GM04503 (cell line): ENCODE measurements at regions not wholly inside any gene's neighbourhood (a gene's known extent, or its start where the extent isn't known, plus 50 kb on each side); places are given as distances from the start of the nearest gene placed in this dataset.

Experiments
- DNase-seq: peaks from one replicate; pipeline ENCODE4 v3.0.0-alpha.2; 2012; ENCODE audit warnings: low read depth

- DNase-seq, result no peak
Measured at GRCh38 chr4:52288212-52288855, 237.2 kb downstream of the SPATA18 start.

DNA sequence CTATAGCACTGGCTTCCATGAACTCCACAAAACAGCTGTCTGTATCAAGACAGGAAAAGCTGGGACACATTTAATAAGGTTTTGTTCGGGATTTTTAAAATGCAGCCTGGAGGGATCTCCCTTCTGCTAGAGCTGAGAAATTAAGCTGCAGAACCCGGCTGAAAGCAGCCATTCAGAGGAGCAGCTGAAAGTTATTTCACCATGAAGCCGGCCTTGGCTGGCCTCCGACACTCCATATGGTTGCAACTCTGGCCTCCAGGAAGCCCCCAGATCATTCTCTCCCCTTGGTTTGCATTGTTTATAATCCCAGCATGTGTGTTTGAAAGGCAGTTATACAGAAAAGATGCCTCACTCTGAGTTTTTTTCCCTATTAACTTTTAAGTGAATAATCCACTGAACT is 239.4 kb downstream of the SPATA18 start:
- no peak for DNase-seq

- no peak for DNase-seq
Measured at GRCh38 chr4:52292245-52292644, 241.1 kb downstream of the SPATA18 start.

GRCh38 chr4:52296341-52296740 is 245.2 kb downstream of the SPATA18 start:
- DNase-seq, result no peak

- no peak for DNase-seq
Measured at GRCh38 chr4:52298444-52298843, 247.3 kb downstream of the SPATA18 start.

DNA sequence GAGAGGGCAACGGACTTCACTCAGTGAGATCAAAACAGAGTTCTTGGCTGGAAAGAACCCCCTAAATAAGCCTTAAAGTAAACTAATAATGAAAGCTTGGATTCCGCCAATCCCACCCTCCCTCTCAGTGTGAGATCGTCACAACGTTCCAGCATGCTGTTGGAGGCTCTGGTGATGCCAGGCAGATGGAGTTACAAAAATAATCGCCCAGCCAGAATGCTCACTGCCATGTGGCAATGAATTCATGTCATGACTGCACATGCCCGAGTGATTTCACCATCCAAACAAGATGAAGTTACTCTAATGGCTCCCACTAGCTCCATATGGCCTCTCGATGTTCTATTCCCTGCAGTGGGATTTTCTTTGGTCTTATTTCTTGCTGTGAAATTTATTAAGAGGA is 248.0 kb downstream of the SPATA18 start:
- DNase-seq, result no peak

DNA sequence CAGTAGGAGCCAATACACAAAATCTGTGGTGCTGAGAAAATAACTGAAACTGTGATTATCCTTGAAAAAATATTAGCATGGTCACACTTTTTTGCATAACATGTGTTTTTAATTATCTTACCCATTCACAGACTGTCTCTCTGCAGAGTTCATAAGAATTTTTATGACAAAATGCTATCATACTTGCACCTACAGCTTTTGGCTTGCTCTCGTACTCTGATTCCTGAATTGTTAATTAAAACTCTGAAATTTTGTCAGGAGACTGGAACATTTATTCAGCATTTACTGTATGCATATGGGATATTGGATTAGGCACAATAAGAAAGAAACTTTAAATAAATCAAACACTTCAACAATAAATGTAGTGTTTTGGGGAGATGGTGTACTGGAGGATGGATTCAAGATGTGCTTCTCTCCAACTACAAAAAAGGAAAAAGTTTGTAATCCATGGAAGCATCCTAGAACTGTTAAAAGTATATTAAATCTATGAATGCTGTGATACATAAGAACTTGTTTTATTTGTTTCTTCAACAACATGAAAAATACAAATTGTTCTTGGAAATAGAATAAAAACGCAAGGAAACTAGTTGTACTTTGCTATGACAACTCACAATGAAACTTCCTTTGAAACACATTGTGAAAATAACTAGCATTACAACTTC is 260.5 kb downstream of the SPATA18 start:
- DNase-seq, result no peak

GRCh38 chr4:52312722-52313121 is 261.6 kb downstream of the SPATA18 start:
- no peak for DNase-seq

DNA sequence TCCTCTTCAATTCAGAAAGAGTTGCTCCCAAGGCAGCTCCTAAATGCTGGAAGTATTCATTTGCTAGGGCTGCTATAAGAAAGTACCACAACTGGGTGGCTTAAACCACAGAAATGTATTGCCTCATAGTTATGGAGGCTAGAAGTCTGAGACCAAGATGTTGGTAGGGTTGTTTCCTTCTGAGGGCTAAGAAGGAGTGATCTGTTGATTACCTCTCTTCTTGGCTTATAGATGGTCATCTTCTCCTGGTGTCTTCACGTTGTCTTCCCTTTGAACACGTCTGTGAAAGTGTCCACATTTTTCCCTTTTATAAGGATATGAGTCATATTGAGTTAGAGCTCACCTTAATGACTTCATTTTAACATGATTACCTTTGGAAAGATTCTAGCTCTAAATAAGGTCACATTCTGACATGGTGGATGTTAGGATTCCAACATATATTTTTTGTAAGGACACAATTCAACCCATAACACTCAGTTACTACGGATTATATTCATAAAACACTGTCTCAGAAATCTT is 266.3 kb downstream of the SPATA18 start:
- DNase-seq, result no peak

GRCh38 chr4:52317981-52318380 is 266.9 kb downstream of the SPATA18 start:
- no peak for DNase-seq

GRCh38 chr4:52329894-52330293 is 278.8 kb downstream of the SPATA18 start:
- DNase-seq, result no peak

GRCh38 chr4:52343595-52343994 is 292.5 kb downstream of the SPATA18 start:
- no peak for DNase-seq

DNA sequence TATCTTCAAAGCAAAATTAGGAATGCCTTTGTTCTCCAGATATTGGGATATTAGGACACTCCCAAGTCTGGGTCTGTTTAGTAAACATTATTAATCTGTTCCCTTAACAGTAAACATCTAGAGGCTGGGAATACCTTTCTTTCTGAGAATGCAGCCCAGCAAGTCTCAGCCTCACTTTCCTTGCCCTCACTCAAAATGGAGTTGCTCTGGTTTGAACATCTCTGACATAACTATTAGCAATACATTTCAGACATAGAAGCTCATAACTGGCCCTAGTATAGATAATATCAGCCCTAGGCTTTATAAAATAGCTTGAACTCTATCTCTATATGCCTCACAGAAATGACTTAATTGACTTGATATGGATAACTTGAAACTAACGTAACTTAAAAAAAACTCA is 299.8 kb downstream of the SPATA18 start:
- DNase-seq, result no peak

- DNase-seq, result no peak
Measured at GRCh38 chr4:52358366-52358765, 300.7 kb downstream of the USP46 start.

DNA sequence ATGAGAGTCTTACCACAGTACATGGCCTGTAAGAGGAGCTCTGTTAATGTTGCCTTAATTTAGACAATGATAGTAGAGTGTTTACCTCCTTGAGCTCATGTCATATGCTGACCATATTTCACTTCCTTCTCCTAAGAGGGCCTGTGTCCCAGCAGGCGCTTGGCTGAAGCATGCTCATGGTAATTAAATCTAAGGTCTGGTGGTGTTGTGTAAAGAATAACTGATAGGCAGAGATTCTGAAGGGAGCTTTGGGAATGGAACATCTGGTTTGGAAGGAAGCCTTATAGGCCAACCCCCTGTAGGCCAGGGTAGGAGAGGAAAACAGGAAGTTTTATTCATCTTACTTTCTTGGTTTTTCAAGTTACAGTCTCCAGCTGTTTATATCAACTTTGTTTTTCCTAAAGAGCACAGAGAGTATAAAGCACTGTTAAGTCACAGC is 300.2 kb downstream of the USP46 start:
- DNase-seq, result no peak

DNA sequence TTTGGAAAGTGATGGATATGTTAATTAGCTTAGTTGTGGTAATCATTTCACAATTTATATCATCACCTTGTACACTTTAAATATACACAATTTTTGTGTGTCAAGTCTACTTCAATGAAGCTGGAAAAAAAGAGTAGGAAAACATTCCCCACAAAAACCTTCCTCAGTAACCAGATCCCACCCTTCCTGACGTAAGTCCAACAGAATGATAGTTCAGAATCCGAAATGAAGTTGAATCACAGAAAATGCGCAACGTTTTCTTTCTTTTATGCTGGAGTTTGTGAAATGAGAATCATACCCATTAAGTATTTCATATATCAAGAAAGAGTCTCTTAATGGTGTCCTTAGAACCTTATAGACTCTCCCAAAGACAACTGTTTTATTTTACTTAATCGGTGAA is 292.9 kb downstream of the USP46 start:
- no peak for DNase-seq

DNA sequence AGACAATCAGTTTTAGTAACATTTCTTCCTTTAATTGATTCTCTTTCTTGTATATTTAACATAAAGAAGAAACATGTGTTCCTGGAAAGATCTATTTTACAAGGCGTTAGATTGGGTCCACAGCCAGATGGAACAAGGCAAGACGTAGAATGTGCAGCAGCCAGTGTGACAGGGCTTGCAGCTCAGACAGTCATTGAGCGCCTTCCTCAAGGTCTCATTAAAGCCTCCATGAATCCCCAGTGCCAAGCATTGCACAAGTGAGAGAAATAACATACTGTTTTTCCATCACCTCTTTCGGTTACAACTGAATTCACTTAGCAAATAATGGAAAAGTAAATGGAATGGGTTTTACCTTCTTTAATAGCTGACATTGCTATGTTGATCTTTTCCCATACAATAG is 292.5 kb downstream of the USP46 start:
- DNase-seq, result no peak

DNA sequence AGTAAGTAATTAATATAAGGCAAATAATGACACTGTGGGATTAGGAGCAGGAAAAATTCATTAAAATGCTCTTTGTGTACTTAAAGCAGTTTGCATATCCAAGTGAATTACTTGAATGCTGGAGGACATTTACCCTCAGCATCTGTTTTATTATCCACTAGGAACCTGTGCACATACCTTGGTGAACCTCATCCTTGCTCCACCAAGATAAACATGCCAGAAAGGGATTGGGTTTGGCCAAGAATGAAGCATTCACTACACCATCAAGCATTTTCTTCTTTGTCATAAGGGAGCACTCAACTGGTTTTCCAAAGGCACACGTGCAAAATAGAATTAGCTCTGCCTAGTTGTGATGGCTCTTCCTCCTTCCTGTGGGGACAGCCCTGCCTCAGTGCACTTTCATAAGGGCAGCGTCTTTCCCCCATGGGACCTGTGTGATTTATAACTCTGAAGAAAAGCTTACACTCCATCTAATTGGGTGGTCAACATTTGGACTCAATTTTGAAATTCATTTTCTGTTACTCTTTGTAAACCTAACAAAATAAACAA is 291.7 kb downstream of the USP46 start:
- no peak for DNase-seq

- no peak for DNase-seq
Measured at GRCh38 chr4:52368895-52369294, 290.2 kb downstream of the USP46 start.

GRCh38 chr4:52369649-52370048 is 289.5 kb downstream of the USP46 start:
- no peak for DNase-seq

DNA sequence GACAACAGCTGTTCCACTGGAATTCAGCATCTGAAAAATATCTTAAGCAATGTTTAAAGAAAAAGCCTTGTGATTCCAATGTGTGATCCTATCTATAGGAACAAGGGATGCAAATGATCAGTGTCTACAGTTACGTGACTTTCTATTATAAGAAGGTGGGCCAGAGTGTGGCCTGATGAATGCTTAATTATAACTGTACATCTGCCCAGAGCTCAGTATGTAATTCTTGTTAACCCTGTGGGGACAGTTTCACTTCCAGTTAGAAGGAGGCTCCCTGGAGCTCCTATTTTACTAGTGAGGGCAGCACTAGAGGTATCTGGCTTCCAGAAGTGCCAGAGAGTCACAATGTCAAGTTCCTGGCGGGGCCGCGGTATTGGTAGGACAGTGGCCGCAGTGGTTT is 288.5 kb downstream of the USP46 start:
- DNase-seq, result no peak

GRCh38 chr4:52371841-52372240 is 287.3 kb downstream of the USP46 start:
- no peak for DNase-seq

DNA sequence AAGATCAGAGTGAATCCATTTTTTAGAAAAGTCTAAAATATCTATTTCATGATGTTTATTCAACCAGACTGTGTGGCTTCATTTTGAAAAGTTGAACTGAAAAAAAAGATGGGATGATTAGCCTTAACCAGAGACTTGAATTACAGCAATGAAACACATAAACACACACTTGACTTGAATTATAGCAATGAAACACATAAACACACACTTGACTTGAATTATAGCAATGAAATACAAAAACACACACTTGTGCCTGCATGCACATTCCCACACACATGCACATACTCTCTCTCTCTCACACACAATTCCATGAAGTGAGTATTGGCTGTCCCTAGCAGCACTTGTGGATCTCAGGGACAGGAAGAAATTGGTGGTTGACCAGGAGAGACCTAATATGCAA is 286.8 kb downstream of the USP46 start:
- no peak for DNase-seq

DNA sequence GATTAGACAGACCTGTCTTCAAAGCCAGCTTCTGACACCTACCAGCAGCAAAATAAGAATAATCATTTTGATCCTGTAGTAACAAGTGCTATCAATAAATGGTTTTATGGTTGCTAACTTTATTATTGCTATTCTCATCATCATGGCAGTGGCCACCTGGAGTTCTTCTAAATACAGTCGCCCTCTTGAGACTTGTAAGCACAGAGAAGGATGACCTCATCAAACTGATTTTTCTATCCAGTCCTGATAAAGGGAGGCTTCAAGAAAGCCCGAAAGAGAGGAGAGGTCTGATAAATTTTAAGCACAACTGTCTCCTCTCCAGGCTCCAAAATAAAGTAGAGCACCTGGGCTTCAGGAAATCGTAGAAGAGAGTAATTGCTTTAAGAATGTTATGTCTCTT is 286.4 kb downstream of the USP46 start:
- no peak for DNase-seq
